Sigmoid colon (tissue), 6 donors: ENCODE measurements at regions not wholly inside any gene's neighbourhood (a gene's known extent, or its start where the extent isn't known, plus 50 kb on each side); places are given as distances from the start of the nearest gene placed in this dataset.

Experiments used
- DNase-seq: peaks from one replicate; pipeline ENCODE4 v3.0.0-alpha.2; 2019
- H3K27ac ChIP-seq, 4 donors: fragments of 200-600 bp; sonication (generic); one replicate each; pipeline ENCODE4 v1.5.1; 2016 to 2019; ENCODE audit warnings: mild to moderate bottlenecking in 1 of 4
- H3K27me3 ChIP-seq, 3 donors: fragments of 200-600 bp; sonication (generic); one replicate each; pipeline ENCODE4 v1.5.1; 2019; ENCODE audit warnings: mild to moderate bottlenecking in 1 of 3
- H3K36me3 ChIP-seq, 4 donors: fragments of 200-600 bp; sonication (generic); one replicate each; pipeline ENCODE4 v1.5.1; 2016 to 2019
- H3K4me1 ChIP-seq, 4 donors: fragments of 200-600 bp; sonication (generic); one replicate each; pipeline ENCODE4 v1.5.1; 2017 to 2019
- H3K4me3 ChIP-seq, 4 donors: fragments of 200-600 bp; sonication (generic); one replicate each; pipeline ENCODE4 v1.5.1; 2017 to 2019; ENCODE audit warnings: mild to moderate bottlenecking in 2 of 4, moderate library complexity in 1 of 4
- H3K9me3 ChIP-seq, 4 donors: fragments of 200-600 bp in 3 of 4; sonication (generic) in 3 of 4; one replicate each; pipeline versions ENCODE4 v1.5.1 to v1.6.1; 2013 to 2019
- EP300 ChIP-seq, 4 donors: sonication (generic); formaldehyde crosslinking; IDR thresholded peaks; one replicate each; pipeline ENCODE4 v1.6.1; 2017; ENCODE audit warnings: antibody characterized with exemption in 4 of 4
- POLR2A ChIP-seq, 2 donors: fragments of 450-650 bp; IDR thresholded peaks; one replicate each; pipeline ENCODE4 v1.6.1; 2016; ENCODE audit warnings: antibody characterized with exemption in 2 of 2, mild to moderate bottlenecking in 2 of 2, moderate library complexity in 2 of 2
- POLR2AphosphoS5 ChIP-seq, 4 donors: sonication (generic); formaldehyde crosslinking; IDR thresholded peaks; one replicate each; pipeline ENCODE4 v1.6.1; 2017; ENCODE audit warnings: antibody characterized with exemption in 4 of 4
- WGBS, 2 donors: extraction: QIAGEN DNeasy Blood & Tissue Kit; methylation state at CpG; one replicate each; pipeline ENCODE4 v1.1.7; 2013; 5-methylcytosine and 5-hydroxymethylcytosine counted together
- intact Hi-C: fragments of 100-400 bp; cut with DNase I; formaldehyde crosslinking; loops from one replicate; pipeline ENCODE4 v1.15.1; 2023
- TF ChIP-seq, protein P1 (sequence below), 4 experiments: fragments of 450-650 bp in 3 of 4; fragments of 200-600 bp in 1 of 4; IDR thresholded peaks; one replicate each; pipeline ENCODE4 v1.5.1; 2016 to 2019; ENCODE audit warnings: antibody characterized with exemption in 4 of 4, mild to moderate bottlenecking in 3 of 4, moderate library complexity in 2 of 4
- donor health status: healthy with polysubstance abuse.
- donor health status: healthy.

DNA sequence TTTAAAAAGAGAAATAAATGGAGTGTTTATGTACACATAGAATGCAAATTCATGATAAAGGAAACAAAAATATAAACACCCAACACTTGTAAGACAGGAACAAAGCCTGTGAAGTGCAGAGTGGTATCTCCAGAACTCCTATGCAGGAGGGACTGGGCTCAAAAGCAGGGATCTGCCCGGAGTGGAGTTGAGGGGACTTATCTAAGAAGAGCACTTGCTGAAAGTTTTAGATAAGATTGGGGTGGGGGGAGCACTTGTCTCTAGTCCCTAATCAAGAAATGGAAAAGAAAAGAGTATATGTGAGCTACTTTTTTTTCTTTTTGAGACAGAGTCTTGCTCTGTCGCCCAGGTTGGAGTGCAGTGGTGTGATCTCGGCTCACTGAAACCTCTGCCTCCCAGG, 840.4 kb downstream of the MAT2B start:
- peaks cover 0 to 18% (median 0%) of the 10 kb centered on the region in 4 donors for H3K4me1 ChIP-seq
- 93 to 97% methylated on average over 3 of the region's 3 CpGs for WGBS, 2 donors
- no peak overlapping the region for H3K27ac ChIP-seq
- no peak for DNase-seq
- no peaks in the 10 kb centered on the region for H3K27me3 ChIP-seq
- TF ChIP-seq POLR2AphosphoS5 (IDR thresholded peaks at IDR 0.05) (no peak), EP300 (IDR thresholded peaks at IDR 0.05) (no peak), POLR2A (IDR thresholded peaks at IDR 0.05) (no peak)
- TF ChIP-seq, protein P1, sequence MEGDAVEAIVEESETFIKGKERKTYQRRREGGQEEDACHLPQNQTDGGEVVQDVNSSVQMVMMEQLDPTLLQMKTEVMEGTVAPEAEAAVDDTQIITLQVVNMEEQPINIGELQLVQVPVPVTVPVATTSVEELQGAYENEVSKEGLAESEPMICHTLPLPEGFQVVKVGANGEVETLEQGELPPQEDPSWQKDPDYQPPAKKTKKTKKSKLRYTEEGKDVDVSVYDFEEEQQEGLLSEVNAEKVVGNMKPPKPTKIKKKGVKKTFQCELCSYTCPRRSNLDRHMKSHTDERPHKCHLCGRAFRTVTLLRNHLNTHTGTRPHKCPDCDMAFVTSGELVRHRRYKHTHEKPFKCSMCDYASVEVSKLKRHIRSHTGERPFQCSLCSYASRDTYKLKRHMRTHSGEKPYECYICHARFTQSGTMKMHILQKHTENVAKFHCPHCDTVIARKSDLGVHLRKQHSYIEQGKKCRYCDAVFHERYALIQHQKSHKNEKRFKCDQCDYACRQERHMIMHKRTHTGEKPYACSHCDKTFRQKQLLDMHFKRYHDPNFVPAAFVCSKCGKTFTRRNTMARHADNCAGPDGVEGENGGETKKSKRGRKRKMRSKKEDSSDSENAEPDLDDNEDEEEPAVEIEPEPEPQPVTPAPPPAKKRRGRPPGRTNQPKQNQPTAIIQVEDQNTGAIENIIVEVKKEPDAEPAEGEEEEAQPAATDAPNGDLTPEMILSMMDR (IDR thresholded peaks at IDR 0.05), result no peak
- no peaks in the 10 kb centered on the region for H3K9me3 ChIP-seq
- no peaks in the 10 kb centered on the region for H3K36me3 ChIP-seq
- H3K4me3 ChIP-seq, result no peak overlapping the region
- intact Hi-C loops, result no loop called here

DNA sequence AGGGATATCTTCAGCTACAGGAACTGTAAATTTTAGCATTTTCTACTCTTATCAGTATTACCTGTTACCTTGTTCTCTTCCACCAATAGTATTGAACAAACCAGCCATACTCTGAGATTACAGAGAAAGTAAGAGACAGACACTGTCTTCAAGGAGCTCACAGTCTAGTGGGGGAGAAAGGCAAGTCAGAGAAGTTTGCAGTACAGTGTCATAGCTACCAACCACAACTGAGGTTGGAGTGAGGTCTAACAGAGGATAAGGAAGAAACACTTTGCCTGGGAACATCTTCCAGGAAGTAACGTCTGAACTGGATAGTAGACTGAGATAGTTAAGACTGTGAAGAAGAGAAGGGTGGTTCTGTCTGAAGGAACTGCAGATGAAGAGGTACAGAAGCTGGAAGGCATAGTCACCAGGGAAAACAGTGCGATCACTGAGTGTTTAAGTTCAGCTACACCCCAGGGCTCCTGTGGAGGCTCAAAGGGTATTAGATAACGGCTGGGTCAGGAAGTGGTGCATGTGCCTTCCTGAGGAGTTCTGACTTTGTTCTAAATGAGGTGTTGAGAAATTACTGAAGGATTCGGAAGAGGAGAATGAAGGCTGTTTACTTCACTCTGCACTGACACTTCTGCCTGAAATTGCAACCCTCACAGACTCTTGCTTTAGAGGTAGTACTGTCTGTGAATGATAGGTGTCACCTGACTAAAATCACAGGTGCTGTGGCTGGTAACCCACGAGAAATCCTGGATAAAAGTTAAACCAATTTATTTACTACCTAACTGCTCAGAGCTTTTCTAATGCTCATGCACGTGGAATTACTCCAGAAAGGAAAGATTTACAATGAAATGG, 841.6 kb downstream of the MAT2B start:
- no peaks in the 10 kb centered on the region for H3K36me3 ChIP-seq
- intact Hi-C loops, result no loop called here
- no peak for DNase-seq
- H3K9me3 ChIP-seq, result no peaks in the 10 kb centered on the region
- no peak overlapping the region for H3K4me3 ChIP-seq
- TF ChIP-seq, protein P1 (IDR thresholded peaks at IDR 0.05), result no peak
- TF ChIP-seq POLR2AphosphoS5 (IDR thresholded peaks at IDR 0.05) (no peak), POLR2A (IDR thresholded peaks at IDR 0.05) (no peak), EP300 (IDR thresholded peaks at IDR 0.05) (no peak)
- 35 to 43% methylated on average over 6 of the region's 6 CpGs for WGBS, 2 donors
- H3K27ac ChIP-seq, result no peak overlapping the region
- no peaks in the 10 kb centered on the region for H3K27me3 ChIP-seq
- H3K4me1 ChIP-seq, result peaks cover 0 to 18% (median 0%) of the 10 kb centered on the region in 4 donors

DNA sequence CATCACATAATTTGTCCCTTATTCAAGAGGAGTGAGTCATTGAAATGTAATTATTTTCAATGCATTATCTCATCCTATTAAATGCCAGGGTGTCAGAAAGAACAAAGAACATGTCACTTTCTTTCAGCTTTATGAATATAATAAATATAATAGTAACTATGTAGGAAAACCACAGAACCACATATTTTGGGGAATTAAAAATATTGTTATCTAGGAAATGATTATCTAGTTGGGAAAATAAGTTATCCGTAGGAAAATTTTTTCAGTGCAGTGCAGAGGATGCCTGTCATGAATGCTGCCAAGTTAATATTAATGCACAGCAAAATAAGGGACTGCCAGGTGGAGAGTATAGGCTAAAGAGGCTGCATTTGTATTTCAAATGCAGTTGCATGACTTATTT, 844.8 kb downstream of the MAT2B start:
- H3K4me1 ChIP-seq, result peaks cover 0 to 18% (median 7%) of the 10 kb centered on the region in 4 donors

DNA sequence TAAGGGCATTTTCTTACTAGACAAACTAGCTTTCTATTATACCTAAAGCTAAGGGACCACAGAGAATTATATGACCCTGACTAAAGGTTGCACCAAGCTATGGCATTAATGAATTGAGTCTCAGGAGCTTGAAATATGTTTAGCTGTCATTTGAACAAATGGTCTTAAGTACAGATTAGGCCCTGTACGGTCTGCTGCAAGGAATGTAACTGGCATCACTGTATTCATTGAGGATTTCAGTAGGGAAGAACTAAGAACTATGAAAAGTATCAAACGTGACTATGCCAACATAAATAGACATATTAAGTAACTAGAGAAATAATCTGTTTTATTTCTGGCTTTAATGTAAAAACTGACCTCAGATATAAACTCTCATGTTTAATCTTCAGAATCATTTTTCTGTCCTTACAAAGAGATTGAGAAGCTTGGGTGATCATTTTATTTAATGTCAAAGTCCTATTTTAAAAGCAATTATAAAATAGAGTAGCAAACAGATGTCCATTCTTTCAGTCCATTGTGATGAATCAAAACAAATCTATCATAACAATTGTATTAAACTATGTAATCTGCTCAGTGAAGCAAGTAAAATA, 845.9 kb downstream of the MAT2B start:
- TF ChIP-seq POLR2A (IDR thresholded peaks at IDR 0.05), result no peak
- TF ChIP-seq EP300 (IDR thresholded peaks at IDR 0.05), result no peak
- TF ChIP-seq POLR2AphosphoS5 (IDR thresholded peaks at IDR 0.05), result no peak
- TF ChIP-seq, protein P1 (IDR thresholded peaks at IDR 0.05), result no peak
- DNase-seq, result no peak
- H3K27me3 ChIP-seq, result no peaks in the 10 kb centered on the region
- no peak overlapping the region for H3K4me3 ChIP-seq
- no peaks in the 10 kb centered on the region for H3K36me3 ChIP-seq
- intact Hi-C loops, result no loop called here
- H3K27ac ChIP-seq, result no peak overlapping the region
- H3K9me3 ChIP-seq, result no peaks in the 10 kb centered on the region
- 76 to 83% methylated on average over 2 of the region's 2 CpGs for WGBS, 2 donors
- peaks cover 0 to 14% (median 6%) of the 10 kb centered on the region in 4 donors for H3K4me1 ChIP-seq

More for the DNA sequence above, 844.8 kb downstream of the MAT2B start:
- Histone ChIP-seq H3K36me3 (no peaks in the 10 kb centered on the region), H3K27me3 (no peaks in the 10 kb centered on the region), H3K9me3 (no peaks in the 10 kb centered on the region), H3K4me3 (no peak overlapping the region), H3K27ac (no peak overlapping the region)
- WGBS, 2 donors, result 92 to 94% methylated on average over 1 of the region's 1 CpG
- intact Hi-C loops, result no loop called here
- DNase-seq, result no peak
- TF ChIP-seq, protein P1 (IDR thresholded peaks at IDR 0.05), result no peak
- no peak for TF ChIP-seq EP300 (IDR thresholded peaks at IDR 0.05)
- no peak for TF ChIP-seq POLR2AphosphoS5 (IDR thresholded peaks at IDR 0.05)
